CD14-positive monocyte (primary cell): ENCODE measurements at regions not wholly inside any gene's neighbourhood (a gene's known extent, or its start where the extent isn't known, plus 50 kb on each side); places are given as distances from the start of the nearest gene placed in this dataset.

Experiments used
- DNase-seq, 3 donors: peaks; one replicate each; pipeline ENCODE4 v3.0.0-alpha.2; 2011 to 2022
- H2AFZ ChIP-seq: 2 replicates; pipeline ENCODE4 v1.6.0; 2012; ENCODE audit warnings: mild to moderate bottlenecking, low read depth, low read length, inconsistent platforms; ENCODE audit not compliant: insufficient read depth, poor library complexity, severe bottlenecking
- H3K27ac ChIP-seq, 2 donors: 1 replicate in 1 of 2; 2 replicates in 1 of 2; pipeline ENCODE4 v1.5.1; 2012 to 2013; ENCODE audit warnings: low read length in 2 of 2, control low read depth in 1 of 2, inconsistent platforms in 1 of 2, low read depth in 1 of 2, mild to moderate bottlenecking in 1 of 2
- H3K27me3 ChIP-seq, 2 donors: one replicate each; pipeline versions ENCODE4 v1.6.0 to v1.6.1; 2011 to 2013; ENCODE audit warnings: low read length in 2 of 2; ENCODE audit not compliant: control insufficient read depth in 2 of 2, insufficient read depth in 2 of 2
- H3K36me3 ChIP-seq, 2 donors: replicated peaks in 1 of 2; 1 replicate in 1 of 2; 2 replicates in 1 of 2; pipeline versions ENCODE4 v1.5.1 to v1.6.1; 2012 to 2013; ENCODE audit warnings: low read length in 2 of 2, control low read depth in 1 of 2, inconsistent platforms in 1 of 2, mild to moderate bottlenecking in 1 of 2; ENCODE audit not compliant: insufficient read depth in 2 of 2, control insufficient read depth in 1 of 2
- H3K4me1 ChIP-seq, 2 donors: 1 replicate in 1 of 2; 2 replicates in 1 of 2; pipeline versions ENCODE4 v1.5.1 to v1.6.1; 2012 to 2013; ENCODE audit warnings: low read length in 2 of 2, control low read depth in 1 of 2, inconsistent platforms in 1 of 2, mild to moderate bottlenecking in 1 of 2, moderate library complexity in 1 of 2; ENCODE audit not compliant: insufficient read depth in 2 of 2, control insufficient read depth in 1 of 2
- H3K4me2 ChIP-seq: replicated peaks from 2 replicates; pipeline ENCODE3; 2012; ENCODE audit warnings: low read length, moderate library complexity, mild to moderate bottlenecking; ENCODE audit not compliant: poor library complexity, severe bottlenecking; ENCODE audit errors: extremely low read depth
- H3K4me3 ChIP-seq, 3 experiments: fragments of 200-600 bp in 1 of 3; sonication (generic) in 1 of 3; replicated peaks in 1 of 3; 1 replicate in 2 of 3; 2 replicates in 1 of 3; pipeline ENCODE4 v1.5.1; 2011 to 2013; ENCODE audit warnings: low read length in 3 of 3, mild to moderate bottlenecking in 3 of 3, control low read depth in 2 of 3, low read depth in 2 of 3, inconsistent platforms in 1 of 3, moderate library complexity in 1 of 3
- H3K79me2 ChIP-seq: 2 replicates; pipeline ENCODE4 v1.6.0; 2012; ENCODE audit warnings: mild to moderate bottlenecking, control low read depth, inconsistent platforms, low read length, moderate library complexity; ENCODE audit not compliant: insufficient read depth
- H3K9ac ChIP-seq: 2 replicates; pipeline ENCODE4 v1.6.0; 2017; ENCODE audit warnings: low read length, mild to moderate bottlenecking; ENCODE audit not compliant: insufficient read depth, poor library complexity, severe bottlenecking
- H3K9me3 ChIP-seq, 2 donors: replicated peaks in 1 of 2; 1 replicate in 1 of 2; 2 replicates in 1 of 2; pipeline versions ENCODE4 v1.5.1 to v1.6.1; 2012 to 2013; ENCODE audit warnings: low read length in 2 of 2, control low read depth in 1 of 2; ENCODE audit not compliant: control insufficient read depth in 1 of 2, insufficient read depth in 1 of 2
- H4K20me1 ChIP-seq: 2 replicates; pipeline ENCODE4 v1.6.0; 2012; ENCODE audit warnings: mild to moderate bottlenecking, low read length, control low read depth, moderate library complexity; ENCODE audit not compliant: insufficient read depth
- H3K27ac Mint-ChIP-seq, 7 donors: one replicate each; pipeline ENCODE4 v1.8.0; 2020; ENCODE audit warnings: mild to moderate bottlenecking in 7 of 7, mixed read lengths in 7 of 7, moderate library complexity in 6 of 7, inconsistent platforms in 2 of 7
- H3K27me3 Mint-ChIP-seq, 3 donors: one replicate each; pipeline ENCODE4 v1.8.0; 2021 to 2022; ENCODE audit warnings: low read depth in 3 of 3, mild to moderate bottlenecking in 3 of 3, mixed read lengths in 3 of 3, moderate library complexity in 3 of 3, inconsistent platforms in 1 of 3
- H3K36me3 Mint-ChIP-seq, 2 donors: one replicate each; pipeline ENCODE4 v1.8.0; 2020; ENCODE audit warnings: mixed read lengths in 2 of 2, inconsistent platforms in 1 of 2, mild to moderate bottlenecking in 1 of 2
- H3K4me1 Mint-ChIP-seq: one replicate; pipeline ENCODE4 v1.8.0; 2020; ENCODE audit warnings: mild to moderate bottlenecking, mixed read lengths
- H3K4me3 Mint-ChIP-seq, 2 donors: one replicate each; pipeline ENCODE4 v1.8.0; 2020; ENCODE audit warnings: mild to moderate bottlenecking in 2 of 2, mixed read lengths in 2 of 2, moderate library complexity in 1 of 2
- H3K9me3 Mint-ChIP-seq, 7 donors: one replicate each; pipeline ENCODE4 v1.8.0; 2020 to 2022; ENCODE audit warnings: mixed read lengths in 7 of 7, mild to moderate bottlenecking in 6 of 7, moderate library complexity in 6 of 7, inconsistent platforms in 2 of 7
- WGBS: methylation state at CpG from one replicate; pipeline ENCODE4 v1.1.5; 2013; ENCODE audit warnings: missing lambda C conversion rate; ENCODE audit not compliant: insufficient coverage; 5-methylcytosine and 5-hydroxymethylcytosine counted together
- intact Hi-C, 2 donors: fragments of 100-400 bp; cut with micrococcal nuclease; formaldehyde crosslinking; loops; one replicate each; pipeline versions ENCODE4 v1.15.0 to v1.15.1; 2023
- TF ChIP-seq, protein P1 (sequence below): fragments of 200-600 bp; IDR thresholded peaks from one replicate; pipeline ENCODE4 v1.8.0; 2022; ENCODE audit warnings: antibody characterized with exemption, mild to moderate bottlenecking

DNA sequence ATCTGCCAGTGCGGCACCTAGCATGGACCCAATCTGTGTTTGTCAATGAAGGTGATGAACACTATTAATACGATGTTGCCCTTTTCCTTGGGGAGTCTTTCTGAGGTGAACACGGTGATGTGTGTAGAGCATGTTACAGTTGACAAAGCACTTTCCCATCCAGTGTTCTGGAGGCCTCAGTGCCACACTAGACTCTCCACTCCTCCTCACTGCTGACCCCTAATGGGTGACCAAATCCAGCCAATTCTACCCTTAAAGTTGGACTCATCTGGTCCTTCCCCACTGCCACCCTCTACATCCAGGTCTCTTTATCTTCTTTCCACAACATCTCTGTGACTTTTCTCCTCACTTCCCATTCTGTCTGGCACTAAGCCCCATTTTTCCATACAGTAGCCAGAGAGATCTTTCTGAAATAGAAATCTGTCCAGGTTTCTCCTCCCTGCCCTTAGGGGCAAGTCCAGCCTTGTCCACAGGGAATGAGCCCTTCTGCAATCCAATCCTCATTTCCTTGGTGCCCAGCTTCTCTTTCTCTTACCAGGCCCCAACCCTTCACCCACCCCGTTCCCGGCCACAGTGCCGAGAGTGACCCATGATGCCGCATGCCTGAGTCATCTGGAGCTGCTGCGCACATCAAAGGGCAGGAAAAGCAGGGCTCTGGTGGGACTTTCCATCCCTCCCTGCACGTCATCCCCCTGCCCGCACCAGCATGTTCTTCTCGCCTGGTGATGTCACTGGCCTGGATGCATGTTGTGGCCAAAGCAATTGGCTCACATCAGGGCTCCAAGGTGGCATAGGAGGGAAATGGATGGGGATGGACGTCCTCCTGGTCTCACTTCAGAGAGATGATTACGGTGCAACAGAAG, 64.2 kb downstream of the RASSF10 start:
- no peak overlapping the region for H3K4me2 ChIP-seq
- H3K27ac ChIP-seq = no peak overlapping the region
- no peaks in the 10 kb centered on the region for H3K4me1 ChIP-seq
- peaks cover 0 to 6% (median 3%) of the 10 kb centered on the region in 3 donors for H3K27me3 Mint-ChIP-seq
- H3K4me1 Mint-ChIP-seq = no peaks in the 10 kb centered on the region
- WGBS = 91% methylated on average over 9 of the region's 13 CpGs
- H3K27ac Mint-ChIP-seq = peak overlapping the region in 1 of 7 donors; percentile 14
- no peaks in the 10 kb centered on the region for H3K79me2 ChIP-seq
- no peaks in the 10 kb centered on the region for H3K9me3 ChIP-seq
- H2AFZ ChIP-seq = no peak overlapping the region
- TF ChIP-seq, protein P1, sequence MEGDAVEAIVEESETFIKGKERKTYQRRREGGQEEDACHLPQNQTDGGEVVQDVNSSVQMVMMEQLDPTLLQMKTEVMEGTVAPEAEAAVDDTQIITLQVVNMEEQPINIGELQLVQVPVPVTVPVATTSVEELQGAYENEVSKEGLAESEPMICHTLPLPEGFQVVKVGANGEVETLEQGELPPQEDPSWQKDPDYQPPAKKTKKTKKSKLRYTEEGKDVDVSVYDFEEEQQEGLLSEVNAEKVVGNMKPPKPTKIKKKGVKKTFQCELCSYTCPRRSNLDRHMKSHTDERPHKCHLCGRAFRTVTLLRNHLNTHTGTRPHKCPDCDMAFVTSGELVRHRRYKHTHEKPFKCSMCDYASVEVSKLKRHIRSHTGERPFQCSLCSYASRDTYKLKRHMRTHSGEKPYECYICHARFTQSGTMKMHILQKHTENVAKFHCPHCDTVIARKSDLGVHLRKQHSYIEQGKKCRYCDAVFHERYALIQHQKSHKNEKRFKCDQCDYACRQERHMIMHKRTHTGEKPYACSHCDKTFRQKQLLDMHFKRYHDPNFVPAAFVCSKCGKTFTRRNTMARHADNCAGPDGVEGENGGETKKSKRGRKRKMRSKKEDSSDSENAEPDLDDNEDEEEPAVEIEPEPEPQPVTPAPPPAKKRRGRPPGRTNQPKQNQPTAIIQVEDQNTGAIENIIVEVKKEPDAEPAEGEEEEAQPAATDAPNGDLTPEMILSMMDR = no peak
- intact Hi-C loops = no loop called here
- no peak for DNase-seq
- peaks cover 0 to 2% (median 0%) of the 10 kb centered on the region in 7 donors for H3K9me3 Mint-ChIP-seq
- no peaks in the 10 kb centered on the region for H4K20me1 ChIP-seq
- H3K27me3 ChIP-seq = no peaks in the 10 kb centered on the region
- no peaks in the 10 kb centered on the region for H3K36me3 Mint-ChIP-seq
- H3K9ac ChIP-seq = no peak overlapping the region
- H3K4me3 ChIP-seq = no peak overlapping the region
- H3K36me3 ChIP-seq = no peaks in the 10 kb centered on the region
- no peak overlapping the region for H3K4me3 Mint-ChIP-seq

DNA sequence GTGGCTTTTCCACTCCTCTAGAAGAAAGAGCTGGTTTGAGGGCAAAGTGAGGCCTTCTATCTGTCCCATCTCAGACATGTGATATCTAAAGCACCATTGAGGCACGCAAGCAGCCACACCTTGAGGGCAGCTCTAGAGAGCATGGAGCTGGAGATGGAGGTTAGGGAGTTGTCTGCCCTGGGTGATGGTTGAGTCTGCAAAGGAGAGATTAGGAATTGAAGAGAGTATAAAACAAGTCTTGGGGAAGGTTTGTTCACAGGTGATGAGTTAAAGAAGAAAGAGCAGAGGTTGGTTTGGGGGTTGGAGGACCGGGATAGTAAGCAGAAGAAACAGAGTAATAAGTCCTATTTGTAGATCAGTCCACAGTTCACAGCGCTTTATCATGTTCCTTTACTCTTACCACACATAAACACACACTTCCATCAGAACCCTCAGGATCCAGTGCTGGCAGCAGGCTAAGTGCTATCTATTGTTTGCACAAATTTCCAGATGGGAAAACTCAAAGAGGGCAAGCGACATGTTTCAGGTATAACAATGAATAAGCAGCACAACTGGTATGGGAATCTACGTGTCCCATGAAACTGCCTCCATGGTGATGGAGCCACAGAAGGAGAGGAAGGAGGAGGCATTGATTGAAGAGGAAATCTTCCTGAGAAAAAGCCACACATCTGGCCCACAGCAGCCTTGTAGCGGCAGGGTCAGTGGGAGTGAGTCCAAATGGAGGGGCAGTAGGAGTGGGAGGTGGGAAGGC, 65.8 kb downstream of the RASSF10 start:
- Histone ChIP-seq H3K36me3 (no peaks in the 10 kb centered on the region), H3K79me2 (no peaks in the 10 kb centered on the region), H3K4me3 (no peak overlapping the region), H3K4me1 (no peaks in the 10 kb centered on the region), H2AFZ (no peak overlapping the region), H3K4me2 (no peak overlapping the region), H3K9ac (no peak overlapping the region), H3K27ac (no peak overlapping the region), H3K27me3 (no peaks in the 10 kb centered on the region), H4K20me1 (no peaks in the 10 kb centered on the region), H3K9me3 (no peaks in the 10 kb centered on the region)
- Mint-ChIP-seq H3K4me1 (no peaks in the 10 kb centered on the region), H3K27ac (no peak overlapping the region), H3K27me3 (peaks cover 0 to 8% (median 2%) of the 10 kb centered on the region in 3 donors), H3K4me3 (no peak overlapping the region), H3K36me3 (no peaks in the 10 kb centered on the region), H3K9me3 (peaks cover 0 to 2% (median 0%) of the 10 kb centered on the region in 7 donors)
- intact Hi-C loops = no loop called here
- WGBS = 96% methylated on average over 3 of the region's 6 CpGs
- TF ChIP-seq, protein P1 = no peak
- DNase-seq = no peak
